ENCODE measurements at regions not wholly inside any gene's neighbourhood (a gene's known extent, or its start where the extent isn't known, plus 50 kb on each side); places are given as distances from the start of the nearest gene placed in this dataset.

- POLR2A ChIA-PET = no interaction called here
- no peak overlapping the region for H3K4me3 ChIP-seq (ENCODE audit: low read depth, low read length)
- DNase-seq (ENCODE audit: low read depth, low spot score) = no peak
- TF ChIP-seq CTCF (IDR thresholded peaks at IDR 0.05; ENCODE audit: insufficient read depth, low read length, missing control alignments) = no peak
- CTCF ChIA-PET = interaction anchor here (25.6 to 33.8 kb wide), 2 partner anchors 18 to 151 kb away, joined by 289 to 2237 read pairs; no protein-coding TSS in a partner anchor
Observed at GRCh38 chr11:45087900-45088160, 58.6 kb upstream of the PRDM11 start.

GRCh38 chr11:45089251-45089650, 57.2 kb upstream of the PRDM11 start:
- no peak overlapping the region for H3K4me3 ChIP-seq (ENCODE audit: low read depth, low read length)
- DNase-seq (ENCODE audit: low read depth, low spot score) = peak; percentile 71
- CTCF ChIA-PET = interaction anchor here (0.8 to 33.8 kb wide), 3 partner anchors 8 to 152 kb away, joined by 3 to 2237 read pairs (median 289); no protein-coding TSS in a partner anchor
- POLR2A ChIA-PET = no interaction called here
- TF ChIP-seq CTCF (IDR thresholded peaks at IDR 0.05; ENCODE audit: insufficient read depth, low read length, missing control alignments) = no peak

- ChIA-PET POLR2A (no interaction called here), CTCF (interaction anchor here (0.8 to 33.8 kb wide), 3 partner anchors 8 to 153 kb away, joined by 3 to 2237 read pairs (median 289); no protein-coding TSS in a partner anchor)
- no peak for DNase-seq (ENCODE audit: low read depth, low spot score)
- no peak overlapping the region for H3K4me3 ChIP-seq (ENCODE audit: low read depth, low read length)
- TF ChIP-seq CTCF (IDR thresholded peaks at IDR 0.05; ENCODE audit: insufficient read depth, low read length, missing control alignments) = peak; percentile 24
Observed at GRCh38 chr11:45089676-45090499, 56.6 kb upstream of the PRDM11 start.

- ChIA-PET CTCF (interaction anchor here (1.3 to 33.8 kb wide), 3 partner anchors 15 to 154 kb away, joined by 3 to 2237 read pairs (median 289); partner anchors contain the start of gene TP53I11), POLR2A (interaction anchor here (0.6 kb wide), 1 partner anchor 140 kb away, joined by 3 read pairs; the partner anchor contains the start of gene TP53I11)
- no peak for TF ChIP-seq CTCF (IDR thresholded peaks at IDR 0.05; ENCODE audit: insufficient read depth, low read length, missing control alignments)
- DNase-seq (ENCODE audit: low read depth, low spot score) = no peak
- H3K4me3 ChIP-seq (ENCODE audit: low read depth, low read length) = no peak overlapping the region
Observed at GRCh38 chr11:45090607-45091006, 55.8 kb upstream of the PRDM11 start.

GRCh38 chr11:45091563-45092403, 54.7 kb upstream of the PRDM11 start:
- DNase-seq (ENCODE audit: low read depth, low spot score) = peak; percentile 44
- H3K4me3 ChIP-seq (ENCODE audit: low read depth, low read length) = no peak overlapping the region
- ChIA-PET CTCF (interaction anchor here (0.7 to 33.8 kb wide), 4 partner anchors 14 to 155 kb away, joined by 3 to 2237 read pairs (median 146); partner anchors contain the start of gene TP53I11), POLR2A (interaction anchor here (0.6 kb wide), 1 partner anchor 141 kb away, joined by 3 read pairs; the partner anchor contains the start of gene TP53I11)
- no peak for TF ChIP-seq CTCF (IDR thresholded peaks at IDR 0.05; ENCODE audit: insufficient read depth, low read length, missing control alignments)

DNA sequence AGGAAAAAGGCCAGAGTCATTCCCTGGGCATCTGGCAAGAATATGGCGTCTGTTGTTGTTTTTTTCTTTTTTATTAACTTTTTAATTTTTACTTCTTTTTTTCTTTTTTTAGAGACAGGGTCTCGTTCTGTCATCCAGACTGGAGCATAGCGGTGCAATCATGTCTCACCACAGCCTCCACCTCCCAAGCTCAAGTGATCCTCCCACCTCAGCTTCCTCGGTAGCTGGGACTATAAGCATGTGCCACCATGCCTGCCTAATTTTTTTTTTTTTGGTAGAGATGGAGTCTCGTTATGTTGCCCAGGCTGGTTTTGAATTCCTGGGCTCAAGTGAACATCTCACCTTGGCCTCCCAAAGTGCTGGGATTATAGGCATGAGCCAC, 54.0 kb upstream of the PRDM11 start:
- ChIA-PET POLR2A (no interaction called here), CTCF (interaction anchor here (25.6 to 33.8 kb wide), 2 partner anchors 14 to 155 kb away, joined by 289 to 2237 read pairs; no protein-coding TSS in a partner anchor)
- H3K4me3 ChIP-seq (ENCODE audit: low read depth, low read length) = no peak overlapping the region
- no peak for DNase-seq (ENCODE audit: low read depth, low spot score)
- TF ChIP-seq CTCF (IDR thresholded peaks at IDR 0.05; ENCODE audit: insufficient read depth, low read length, missing control alignments) = no peak

Data from AG04449 (cell line).